ENCODE measurements at regions not wholly inside any gene's neighbourhood (a gene's known extent, or its start where the extent isn't known, plus 50 kb on each side); places are given as distances from the start of the nearest gene placed in this dataset.
"Not testable (repeated sequence)": the region's sequence is repeated elsewhere in the genome, so short reads cannot be mapped to it uniquely, and the experiment has no call there.

- no peak for DNase-seq (ENCODE audit: low read depth)
- H3K4me3 ChIP-seq (ENCODE audit: control insufficient read depth, low read depth, low read length): no peak overlapping the region
- no peak for TF ChIP-seq CTCF (IDR thresholded peaks at IDR 0.05; ENCODE audit: control insufficient read depth, insufficient read depth, low read depth, low read length, missing control alignments)
Measured at GRCh38 chr17:53630115-53630514, 192.6 kb upstream of the KIF2B start.

- no peak overlapping the region for H3K4me3 ChIP-seq (ENCODE audit: control insufficient read depth, low read depth, low read length)
- DNase-seq (ENCODE audit: low read depth): no peak
- TF ChIP-seq CTCF (IDR thresholded peaks at IDR 0.05; ENCODE audit: control insufficient read depth, insufficient read depth, low read depth, low read length, missing control alignments): no peak
Measured at GRCh38 chr17:53629188-53629587, 193.5 kb upstream of the KIF2B start.

GRCh38 chr17:53628011-53628410, 194.7 kb upstream of the KIF2B start:
- no peak overlapping the region for H3K4me3 ChIP-seq (ENCODE audit: control insufficient read depth, low read depth, low read length)
- no peak for DNase-seq (ENCODE audit: low read depth)
- no peak for TF ChIP-seq CTCF (IDR thresholded peaks at IDR 0.05; ENCODE audit: control insufficient read depth, insufficient read depth, low read depth, low read length, missing control alignments)

GRCh38 chr17:53627511-53627910, 195.2 kb upstream of the KIF2B start:
- TF ChIP-seq CTCF (IDR thresholded peaks at IDR 0.05; ENCODE audit: control insufficient read depth, insufficient read depth, low read depth, low read length, missing control alignments): no peak
- no peak overlapping the region for H3K4me3 ChIP-seq (ENCODE audit: control insufficient read depth, low read depth, low read length)
- peak; percentile 17 for DNase-seq (ENCODE audit: low read depth)

- H3K4me3 ChIP-seq (ENCODE audit: control insufficient read depth, low read depth, low read length): no peak overlapping the region
- DNase-seq (ENCODE audit: low read depth): peak; percentile 21
- TF ChIP-seq CTCF (IDR thresholded peaks at IDR 0.05; ENCODE audit: control insufficient read depth, insufficient read depth, low read depth, low read length, missing control alignments): no peak
Measured at GRCh38 chr17:53626286-53626685, 196.4 kb upstream of the KIF2B start.

- no peak for TF ChIP-seq CTCF (IDR thresholded peaks at IDR 0.05; ENCODE audit: control insufficient read depth, insufficient read depth, low read depth, low read length, missing control alignments)
- H3K4me3 ChIP-seq (ENCODE audit: control insufficient read depth, low read depth, low read length): no peak overlapping the region
- DNase-seq (ENCODE audit: low read depth): no peak
Measured at GRCh38 chr17:53619025-53619424, 203.7 kb upstream of the KIF2B start.

- H3K4me3 ChIP-seq (ENCODE audit: control insufficient read depth, low read depth, low read length); DNase-seq (ENCODE audit: low read depth): not testable (repeated sequence)
Measured at GRCh38 chr17:53608208-53608607, 214.5 kb upstream of the KIF2B start.

Measured in AG09309 (cell line).